Aorta (tissue), 5 donors: ENCODE measurements at regions not wholly inside any gene's neighbourhood (a gene's known extent, or its start where the extent isn't known, plus 50 kb on each side); places are given as distances from the start of the nearest gene placed in this dataset.

Experiments used
- ATAC-seq: fragments of 200-7000 bp; cut with Tn5 transposase; one replicate; pipeline ENCODE4 v1.9.1; 2022; ENCODE audit warnings: moderate library complexity; ENCODE audit not compliant: low FRiP score
- DNase-seq, 2 donors: peaks; one replicate each; pipeline ENCODE4 v3.0.0-alpha.2; 2020
- H3K27ac ChIP-seq, 2 donors: one replicate each; pipeline ENCODE4 v1.5.1; 2013; ENCODE audit warnings: low read length in 2 of 2, mild to moderate bottlenecking in 2 of 2, moderate library complexity in 2 of 2, control low read depth in 1 of 2, inconsistent platforms in 1 of 2, low read depth in 1 of 2
- H3K27me3 ChIP-seq, 2 donors: one replicate each; pipeline ENCODE4 v1.6.1; 2013; ENCODE audit warnings: control low read depth in 1 of 2, low read length in 1 of 2, mild to moderate bottlenecking in 1 of 2, moderate library complexity in 1 of 2; ENCODE audit not compliant: insufficient read depth in 2 of 2, control insufficient read depth in 1 of 2
- H3K36me3 ChIP-seq, 2 donors: one replicate each; pipeline ENCODE4 v1.6.1; 2013; ENCODE audit warnings: control low read depth in 1 of 2, low read length in 1 of 2, mild to moderate bottlenecking in 1 of 2; ENCODE audit not compliant: insufficient read depth in 2 of 2, control insufficient read depth in 1 of 2
- H3K4me1 ChIP-seq, 2 donors: one replicate each; pipeline ENCODE4 v1.6.1; 2013; ENCODE audit warnings: low read length in 2 of 2, control low read depth in 1 of 2, mild to moderate bottlenecking in 1 of 2, moderate library complexity in 1 of 2; ENCODE audit not compliant: insufficient read depth in 2 of 2, control insufficient read depth in 1 of 2
- H3K4me3 ChIP-seq, 2 donors: one replicate each; pipeline ENCODE4 v1.5.1; 2013; ENCODE audit warnings: low read length in 2 of 2, control low read depth in 1 of 2, mild to moderate bottlenecking in 1 of 2
- H3K9me3 ChIP-seq: one replicate; pipeline ENCODE4 v1.6.1; 2013; ENCODE audit warnings: mild to moderate bottlenecking, low read length; ENCODE audit not compliant: control insufficient read depth
- WGBS, 2 donors: extraction: QIAGEN DNeasy Blood & Tissue Kit; methylation state at CpG; one replicate each; pipeline ENCODE4 v1.1.7; 2013; 5-methylcytosine and 5-hydroxymethylcytosine counted together
- intact Hi-C, 2 donors: fragments of 100-400 bp; cut with DNase I; formaldehyde crosslinking; loops; one replicate each; pipeline versions ENCODE4 v1.14.2 to v1.15.0; 2022
- donor health status: healthy with polysubstance abuse.
- donor health status: Bipolar disorder and iron deficiency.
- donor health status: DM: no; HTN: no; CAD: no.
- donor health status: DM: no; HTN: no; CAD: no.
- donor health status: DM: yes; HTN: yes; CAD: no.

DNA sequence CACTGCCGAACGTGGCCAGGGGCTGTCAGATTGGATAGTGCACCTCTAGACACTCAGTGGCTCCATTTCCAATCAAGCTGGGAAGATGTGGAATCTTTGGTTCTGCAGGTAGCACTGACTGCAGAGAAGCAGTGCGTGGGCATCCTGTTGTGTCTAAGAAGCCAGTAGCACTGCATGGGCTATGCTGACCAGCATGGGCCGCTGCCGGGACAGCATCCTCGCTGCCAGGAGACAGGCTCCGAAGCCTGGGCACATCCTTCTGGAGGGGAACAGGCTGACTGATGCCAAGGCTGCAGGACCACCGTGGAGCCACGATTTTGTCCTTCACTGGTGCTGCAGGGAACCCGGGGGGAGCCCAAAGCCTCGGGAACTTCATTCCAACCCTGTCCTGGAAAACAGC, 649.4 kb downstream of the NPHP4 start:
- no peak for ATAC-seq
- no peak overlapping the region for H3K27ac ChIP-seq
- intact Hi-C loops: no loop called here

DNA sequence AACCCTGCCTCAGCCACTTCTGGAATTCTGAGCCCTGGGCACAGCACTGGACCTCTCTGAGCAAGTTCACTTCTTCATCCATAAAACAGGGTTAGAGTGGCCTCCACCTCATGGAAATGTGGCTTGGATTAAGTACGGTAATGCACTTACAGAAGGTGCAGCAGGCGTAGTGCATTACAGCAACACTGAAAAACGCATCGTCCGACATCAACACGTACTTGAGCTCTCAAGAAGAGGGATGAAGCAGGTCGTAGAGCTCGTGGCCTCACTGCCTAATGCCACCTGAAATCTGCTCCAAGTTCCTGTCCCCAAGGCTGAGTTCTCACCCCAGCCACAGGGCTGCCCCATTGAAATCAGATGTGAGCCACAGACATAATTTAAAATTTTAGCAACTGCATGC, 650.1 kb downstream of the NPHP4 start:
- ATAC-seq: no peak
- intact Hi-C loops: no loop called here
- no peak for DNase-seq

More for the DNA sequence above, 649.4 kb downstream of the NPHP4 start:
- Histone ChIP-seq H3K4me1 (no peaks in the 10 kb centered on the region), H3K27me3 (no peaks in the 10 kb centered on the region), H3K36me3 (no peaks in the 10 kb centered on the region), H3K9me3 (no peaks in the 10 kb centered on the region), H3K4me3 (no peak overlapping the region)
- DNase-seq: no peak
- WGBS, 2 donors: 79 to 80% methylated on average over 11 of the region's 11 CpGs

DNA sequence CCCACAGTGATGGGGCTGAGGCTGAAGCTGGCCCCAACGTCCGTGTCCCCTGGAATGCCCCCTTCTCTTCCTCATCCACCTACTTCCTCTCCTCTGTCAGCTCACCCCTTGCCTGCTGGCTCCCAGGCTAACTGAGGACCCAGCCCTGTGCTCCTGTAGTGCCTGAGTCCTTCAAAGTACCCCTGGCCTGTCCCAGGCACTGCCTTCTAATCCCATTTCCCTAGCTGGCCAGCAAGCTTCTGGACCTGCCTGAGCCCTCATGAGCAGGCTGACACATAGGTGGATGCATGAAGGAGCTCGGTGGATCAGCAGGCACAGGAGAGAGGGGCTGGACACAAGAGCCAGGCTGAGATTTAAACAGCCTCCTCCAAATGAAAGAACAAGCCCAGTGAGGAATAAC, 650.8 kb downstream of the NPHP4 start:
- ATAC-seq (no peak), DNase-seq (no peak)
- intact Hi-C loops: no loop called here
- H3K4me3 ChIP-seq: no peak overlapping the region
- no peaks in the 10 kb centered on the region for H3K4me1 ChIP-seq
- no peaks in the 10 kb centered on the region for H3K36me3 ChIP-seq
- H3K9me3 ChIP-seq: no peaks in the 10 kb centered on the region
- 54 to 68% methylated on average over 3 of the region's 3 CpGs for WGBS, 2 donors
- H3K27me3 ChIP-seq: no peaks in the 10 kb centered on the region
- no peak overlapping the region for H3K27ac ChIP-seq

More for the DNA sequence above, 650.1 kb downstream of the NPHP4 start:
- WGBS, 2 donors: 80 to 81% methylated on average over 8 of the region's 8 CpGs
- no peaks in the 10 kb centered on the region for H3K4me1 ChIP-seq
- H3K27me3 ChIP-seq: no peaks in the 10 kb centered on the region
- no peaks in the 10 kb centered on the region for H3K36me3 ChIP-seq
- no peak overlapping the region for H3K4me3 ChIP-seq
- H3K27ac ChIP-seq: no peak overlapping the region
- no peaks in the 10 kb centered on the region for H3K9me3 ChIP-seq

DNA sequence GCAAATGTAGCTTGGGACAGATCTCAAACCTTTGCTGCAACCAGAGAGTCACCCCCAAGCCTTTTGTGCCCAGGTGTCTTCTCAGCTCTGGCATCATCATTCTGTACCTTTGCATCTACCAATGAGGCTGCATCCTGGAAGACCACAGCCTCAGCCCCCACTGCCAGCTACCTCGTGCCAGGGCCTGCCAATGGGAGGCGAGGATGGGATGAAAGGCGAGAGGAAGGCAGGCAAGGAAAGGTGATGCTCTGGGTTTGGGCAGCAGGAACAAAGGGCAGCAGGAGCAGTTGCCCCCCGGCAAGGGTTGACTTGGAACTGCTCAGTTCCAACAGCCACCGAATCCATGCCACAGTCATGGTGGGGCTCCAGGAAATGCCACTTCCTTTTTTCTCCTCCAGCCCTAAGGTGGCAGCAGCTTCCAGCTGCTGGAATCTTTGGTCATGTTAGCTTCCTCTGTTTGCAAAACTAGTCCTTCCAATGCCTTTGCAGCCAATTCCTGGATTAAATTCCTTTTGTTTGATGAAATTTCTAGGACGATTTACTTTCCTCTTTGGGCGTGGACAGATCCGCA, 651.6 kb downstream of the NPHP4 start:
- ATAC-seq: no peak

DNA sequence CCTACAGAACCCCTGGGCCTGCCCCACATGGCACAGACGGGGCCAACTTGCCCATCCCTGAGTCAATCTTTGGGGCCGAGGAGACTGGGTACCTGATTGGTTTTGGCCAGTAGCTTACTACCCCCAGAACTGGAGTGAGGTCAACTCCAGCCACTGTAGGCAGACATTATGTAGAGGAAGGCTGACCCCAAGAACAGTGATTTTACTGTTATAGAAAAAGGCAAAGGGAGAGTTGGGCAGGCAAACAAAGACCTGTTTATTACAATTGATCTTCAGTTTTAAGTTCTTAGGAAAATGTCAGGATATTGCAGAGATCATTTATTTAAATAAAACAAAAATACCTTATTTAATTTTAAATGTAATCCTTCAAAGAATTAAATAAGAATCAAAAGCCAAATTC, 653.8 kb downstream of the NPHP4 start:
- DNase-seq (no peak), ATAC-seq (no peak)
- 71 to 74% methylated on average over 2 of the region's 2 CpGs for WGBS, 2 donors
- no peaks in the 10 kb centered on the region for H3K27me3 ChIP-seq
- H3K4me1 ChIP-seq: no peaks in the 10 kb centered on the region
- H3K9me3 ChIP-seq: no peaks in the 10 kb centered on the region
- intact Hi-C loops: no loop called here
- H3K36me3 ChIP-seq: no peaks in the 10 kb centered on the region
- no peak overlapping the region for H3K4me3 ChIP-seq
- H3K27ac ChIP-seq: no peak overlapping the region

More for the DNA sequence above, 651.6 kb downstream of the NPHP4 start:
- no peaks in the 10 kb centered on the region for H3K4me1 ChIP-seq
- H3K9me3 ChIP-seq: no peaks in the 10 kb centered on the region
- 78 to 81% methylated on average over 8 of the region's 8 CpGs for WGBS, 2 donors
- intact Hi-C loops: no loop called here
- H3K4me3 ChIP-seq: no peak overlapping the region
- no peaks in the 10 kb centered on the region for H3K36me3 ChIP-seq
- no peak overlapping the region for H3K27ac ChIP-seq
- no peaks in the 10 kb centered on the region for H3K27me3 ChIP-seq
- no peak for DNase-seq

DNA sequence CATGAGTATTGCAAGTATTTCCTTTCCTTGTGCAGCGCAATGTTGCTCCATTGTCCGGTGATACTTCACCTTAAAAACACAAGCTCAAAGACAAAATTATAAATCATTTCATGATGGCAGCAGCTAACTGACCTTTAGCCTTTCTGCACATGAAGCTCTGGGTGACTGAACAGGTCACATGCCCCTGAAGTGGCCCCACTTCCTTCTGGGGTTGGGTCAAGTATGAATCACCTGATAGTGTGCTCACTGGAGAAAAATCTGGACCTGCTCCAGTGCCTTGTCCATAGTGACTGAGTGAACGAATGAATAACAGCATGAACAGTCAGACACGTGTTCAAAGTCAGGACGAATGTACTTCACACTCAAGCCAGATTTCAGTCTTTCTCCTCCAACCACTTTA, 658.9 kb downstream of the NPHP4 start:
- H3K36me3 ChIP-seq: no peaks in the 10 kb centered on the region
- no peaks in the 10 kb centered on the region for H3K4me1 ChIP-seq
- DNase-seq (no peak), ATAC-seq (no peak)
- intact Hi-C loops: no loop called here
- WGBS, 2 donors: 29 to 40% methylated on average over 5 of the region's 5 CpGs
- H3K9me3 ChIP-seq: no peaks in the 10 kb centered on the region
- no peaks in the 10 kb centered on the region for H3K27me3 ChIP-seq
- H3K4me3 ChIP-seq: no peak overlapping the region
- no peak overlapping the region for H3K27ac ChIP-seq

- ATAC-seq (peak; percentile 7), DNase-seq (peak in 1 of 2 donors; percentile 46)
- Histone ChIP-seq H3K36me3 (no peaks in the 10 kb centered on the region), H3K4me1 (no peaks in the 10 kb centered on the region), H3K9me3 (peaks cover 3% of the 10 kb centered on the region), H3K4me3 (no peak overlapping the region), H3K27ac (no peak overlapping the region), H3K27me3 (no peaks in the 10 kb centered on the region)
- intact Hi-C loops: no loop called here
- WGBS, 2 donors: 75 to 78% methylated on average over 6 of the region's 6 CpGs
Measured at GRCh38 chr1:5331101-5331500, 661.1 kb downstream of the NPHP4 start.

DNA sequence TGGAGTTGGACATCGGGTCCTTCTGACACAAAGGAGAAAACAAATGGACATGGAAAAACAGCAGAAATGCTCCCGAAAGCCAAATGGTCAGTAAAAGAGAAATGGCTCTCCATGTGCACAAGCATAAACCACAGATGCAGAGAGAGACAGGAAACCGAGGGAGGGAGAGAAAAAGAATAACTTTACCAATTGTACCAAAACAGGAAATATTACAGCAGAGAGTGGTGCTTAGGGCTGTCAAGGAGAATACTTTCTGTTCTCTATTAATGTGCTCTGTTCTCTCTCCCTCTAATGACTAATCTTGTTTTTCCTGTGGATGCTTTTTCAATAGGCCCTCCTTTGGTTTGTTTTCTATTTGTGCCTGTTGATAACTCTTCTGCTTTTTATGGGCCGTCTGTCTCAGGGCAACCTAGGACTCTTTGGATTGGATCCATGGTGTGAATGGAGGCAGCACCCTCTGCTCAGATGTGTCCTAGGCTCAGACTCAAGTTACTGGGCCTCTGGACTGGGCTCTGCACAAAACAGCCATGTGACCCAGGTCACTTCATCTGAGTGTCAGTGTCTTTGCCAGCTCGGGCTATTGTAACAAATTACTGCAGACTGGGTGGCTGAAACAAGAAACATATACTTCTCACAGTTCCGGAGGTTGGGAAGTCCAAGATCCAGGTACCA, 663.0 kb downstream of the NPHP4 start:
- peaks cover 3% of the 10 kb centered on the region for H3K9me3 ChIP-seq
- no peaks in the 10 kb centered on the region for H3K36me3 ChIP-seq
- no peak overlapping the region for H3K27ac ChIP-seq
- ATAC-seq (no peak), DNase-seq (no peak)
- H3K4me3 ChIP-seq: no peak overlapping the region
- H3K27me3 ChIP-seq: no peaks in the 10 kb centered on the region
- 53 to 62% methylated on average over 6 of the region's 6 CpGs for WGBS, 2 donors
- H3K4me1 ChIP-seq: no peaks in the 10 kb centered on the region
- intact Hi-C loops: no loop called here

DNA sequence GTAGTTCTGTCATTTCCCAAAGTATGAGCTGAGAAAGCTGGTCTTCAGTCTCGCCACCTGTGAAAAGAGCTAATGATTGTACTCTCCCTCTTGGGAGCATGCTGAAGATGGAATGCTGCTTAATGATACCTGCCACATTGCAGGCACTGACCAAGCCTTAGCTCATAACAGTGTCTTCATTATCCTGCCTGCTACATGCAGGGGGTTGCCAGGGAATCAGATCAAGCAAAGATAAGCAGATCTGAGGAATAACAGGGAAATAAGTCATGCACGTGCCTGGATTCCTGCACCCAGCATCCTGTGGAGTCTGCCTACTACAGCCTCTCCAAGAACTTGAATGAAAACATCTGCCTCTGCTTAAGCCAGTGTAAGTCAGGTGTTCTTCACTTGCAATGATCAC, 667.3 kb downstream of the NPHP4 start:
- WGBS, 2 donors: 53 to 62% methylated on average over 2 of the region's 2 CpGs
- Histone ChIP-seq H3K4me3 (no peak overlapping the region), H3K9me3 (peaks cover 5% of the 10 kb centered on the region), H3K36me3 (no peaks in the 10 kb centered on the region), H3K27ac (no peak overlapping the region), H3K27me3 (no peaks in the 10 kb centered on the region), H3K4me1 (no peaks in the 10 kb centered on the region)
- no peak for ATAC-seq
- intact Hi-C loops: no loop called here
- DNase-seq: no peak
